Keratinocyte (primary cell): ENCODE measurements at regions not wholly inside any gene's neighbourhood (a gene's known extent, or its start where the extent isn't known, plus 50 kb on each side); places are given as distances from the start of the nearest gene placed in this dataset.

Source experiments
- DNase-seq: peaks from one replicate; pipeline ENCODE4 v3.0.0-alpha.2; 2011; ENCODE audit warnings: low read depth, missing footprints, low spot score
- FAIRE-seq: peaks from 2 replicates; lab custom pipeline; 2011; peaks lifted over from hg19 to GRCh38; lab: Jason Lieb, UNC
- H2AFZ ChIP-seq: 2 replicates; pipeline ENCODE4 v1.6.0; 2012; ENCODE audit warnings: low read length, control low read depth, inconsistent platforms; ENCODE audit not compliant: control insufficient read depth
- H3K27ac ChIP-seq: 2 replicates; pipeline ENCODE4 v1.5.1; 2011; ENCODE audit warnings: low read length; ENCODE audit not compliant: control insufficient read depth, insufficient read depth
- H3K27me3 ChIP-seq: 3 replicates; pipeline ENCODE4 v1.6.0; 2011; ENCODE audit warnings: low read length; ENCODE audit not compliant: control insufficient read depth, insufficient read depth; ENCODE audit errors: extremely low read depth
- H3K36me3 ChIP-seq, 2 experiments: 2 replicates in 1 of 2; 3 replicates in 1 of 2; pipeline ENCODE4 v1.5.1; 2011; ENCODE audit warnings: low read length in 2 of 2, mild to moderate bottlenecking in 1 of 2; ENCODE audit not compliant: control insufficient read depth in 2 of 2, insufficient read depth in 2 of 2; ENCODE audit errors: extremely low read depth in 1 of 2
- H3K4me1 ChIP-seq: 3 replicates; pipeline ENCODE4 v1.5.1; 2011; ENCODE audit warnings: low read length; ENCODE audit not compliant: control insufficient read depth, insufficient read depth; ENCODE audit errors: extremely low read depth
- H3K4me2 ChIP-seq: 3 replicates; pipeline ENCODE4 v1.6.0; 2011; ENCODE audit warnings: low read depth, low read length; ENCODE audit not compliant: control insufficient read depth, insufficient read depth; ENCODE audit errors: extremely low read depth
- H3K4me3 ChIP-seq, 3 experiments: fragments of 200-600 bp in 1 of 3; sonication (generic) in 1 of 3; 2 replicates in 2 of 3; 3 replicates in 1 of 3; pipeline ENCODE4 v1.5.1; 2011 to 2016; ENCODE audit warnings: low read length in 3 of 3, mild to moderate bottlenecking in 3 of 3, control low read depth in 2 of 3, inconsistent platforms in 1 of 3, low read depth in 1 of 3, mixed read lengths in 1 of 3, mixed run types in 1 of 3, moderate library complexity in 1 of 3; ENCODE audit not compliant: control insufficient read depth in 2 of 3, insufficient read depth in 2 of 3; ENCODE audit errors: extremely low read depth in 1 of 3
- H3K79me2 ChIP-seq: 2 replicates; pipeline ENCODE4 v1.6.0; 2012; ENCODE audit warnings: low read length; ENCODE audit not compliant: control insufficient read depth, insufficient read depth
- H3K9ac ChIP-seq: 3 replicates; pipeline ENCODE4 v1.6.0; 2011; ENCODE audit warnings: low read length; ENCODE audit not compliant: control insufficient read depth, insufficient read depth; ENCODE audit errors: extremely low read depth
- H3K9me1 ChIP-seq: 3 replicates; pipeline ENCODE4 v1.6.0; 2011; ENCODE audit warnings: low read length; ENCODE audit not compliant: control insufficient read depth, insufficient read depth; ENCODE audit errors: extremely low read depth
- H3K9me3 ChIP-seq: 2 replicates; pipeline ENCODE4 v1.5.1; 2012; ENCODE audit warnings: low read depth, low read length; ENCODE audit not compliant: control insufficient read depth
- H4K20me1 ChIP-seq: 3 replicates; pipeline ENCODE4 v1.6.0; 2011; ENCODE audit warnings: low read length; ENCODE audit not compliant: control insufficient read depth, insufficient read depth; ENCODE audit errors: extremely low read depth
- EZH2 ChIP-seq: IDR thresholded peaks from one replicate; pipeline ENCODE4 v1.6.1; 2012; ENCODE audit warnings: inconsistent platforms, mild to moderate bottlenecking, low read length, moderate library complexity
- dilution Hi-C: fragments of 300-500 bp; cut with MboI; formaldehyde crosslinking; loops from one replicate; pipeline ENCODE4 v1.7.0; 2020; ENCODE audit warnings: low sequenced_read_pairs; ENCODE audit not compliant: extremely low pct_ligation_motif_present
- TF ChIP-seq, protein P1 (sequence below), 3 experiments: IDR thresholded peaks in 1 of 3; conservative IDR thresholded peaks in 1 of 3; optimal IDR thresholded peaks in 1 of 3; 2 replicates in 2 of 3; 3 replicates in 1 of 3; pipeline versions ENCODE3 to v1.5.1; 2011; ENCODE audit warnings: low read length in 3 of 3, mild to moderate bottlenecking in 3 of 3, moderate library complexity in 2 of 3, control low read depth in 1 of 3, inconsistent platforms in 1 of 3; ENCODE audit not compliant: insufficient read depth in 2 of 3; ENCODE audit errors: extremely low read depth in 1 of 3

DNA sequence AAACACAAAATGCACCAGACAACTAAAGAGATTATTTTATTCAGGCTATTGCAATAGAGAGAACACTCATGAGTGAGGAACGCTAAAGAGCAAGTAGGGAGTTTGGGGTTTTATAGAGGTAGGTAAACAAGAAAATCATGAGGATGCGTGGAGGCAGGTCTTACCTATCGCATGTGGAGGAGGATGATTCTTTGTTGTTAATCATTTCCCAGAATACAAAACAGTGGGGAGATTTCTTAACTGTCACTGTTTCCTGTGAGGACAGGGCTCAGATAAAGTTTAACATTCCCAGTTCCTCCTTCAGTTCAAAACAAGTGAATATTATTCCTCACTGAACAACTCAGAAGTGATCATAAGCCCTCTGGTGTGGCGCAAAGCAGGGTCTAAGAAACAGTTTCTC is 156.1 kb upstream of the MGAT5 start:
- Histone ChIP-seq H3K9me1 (no peaks in the 10 kb centered on the region), H3K36me3 (no peaks in the 10 kb centered on the region), H3K27ac (no peak overlapping the region), H3K9ac (no peak overlapping the region), H3K4me2 (no peak overlapping the region), H3K27me3 (no peaks in the 10 kb centered on the region), H3K4me3 (no peak overlapping the region), H3K79me2 (no peaks in the 10 kb centered on the region), H3K4me1 (no peaks in the 10 kb centered on the region), H4K20me1 (no peaks in the 10 kb centered on the region), H2AFZ (no peak overlapping the region), H3K9me3 (no peaks in the 10 kb centered on the region)
- DNase-seq (no peak), FAIRE-seq (no peak)
- TF ChIP-seq, protein P1, sequence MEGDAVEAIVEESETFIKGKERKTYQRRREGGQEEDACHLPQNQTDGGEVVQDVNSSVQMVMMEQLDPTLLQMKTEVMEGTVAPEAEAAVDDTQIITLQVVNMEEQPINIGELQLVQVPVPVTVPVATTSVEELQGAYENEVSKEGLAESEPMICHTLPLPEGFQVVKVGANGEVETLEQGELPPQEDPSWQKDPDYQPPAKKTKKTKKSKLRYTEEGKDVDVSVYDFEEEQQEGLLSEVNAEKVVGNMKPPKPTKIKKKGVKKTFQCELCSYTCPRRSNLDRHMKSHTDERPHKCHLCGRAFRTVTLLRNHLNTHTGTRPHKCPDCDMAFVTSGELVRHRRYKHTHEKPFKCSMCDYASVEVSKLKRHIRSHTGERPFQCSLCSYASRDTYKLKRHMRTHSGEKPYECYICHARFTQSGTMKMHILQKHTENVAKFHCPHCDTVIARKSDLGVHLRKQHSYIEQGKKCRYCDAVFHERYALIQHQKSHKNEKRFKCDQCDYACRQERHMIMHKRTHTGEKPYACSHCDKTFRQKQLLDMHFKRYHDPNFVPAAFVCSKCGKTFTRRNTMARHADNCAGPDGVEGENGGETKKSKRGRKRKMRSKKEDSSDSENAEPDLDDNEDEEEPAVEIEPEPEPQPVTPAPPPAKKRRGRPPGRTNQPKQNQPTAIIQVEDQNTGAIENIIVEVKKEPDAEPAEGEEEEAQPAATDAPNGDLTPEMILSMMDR (optimal IDR thresholded peaks at IDR 0.05 in 1 of 3, IDR thresholded peaks at IDR 0.05 in 1 of 3, conservative IDR thresholded peaks at IDR 0.05 in 1 of 3; ENCODE audit: extremely low read depth in 1 of 3, insufficient read depth in 2 of 3, low read length in 3 of 3) = no peak
- no peak for TF ChIP-seq EZH2
- dilution Hi-C loops = no loop called here

DNA sequence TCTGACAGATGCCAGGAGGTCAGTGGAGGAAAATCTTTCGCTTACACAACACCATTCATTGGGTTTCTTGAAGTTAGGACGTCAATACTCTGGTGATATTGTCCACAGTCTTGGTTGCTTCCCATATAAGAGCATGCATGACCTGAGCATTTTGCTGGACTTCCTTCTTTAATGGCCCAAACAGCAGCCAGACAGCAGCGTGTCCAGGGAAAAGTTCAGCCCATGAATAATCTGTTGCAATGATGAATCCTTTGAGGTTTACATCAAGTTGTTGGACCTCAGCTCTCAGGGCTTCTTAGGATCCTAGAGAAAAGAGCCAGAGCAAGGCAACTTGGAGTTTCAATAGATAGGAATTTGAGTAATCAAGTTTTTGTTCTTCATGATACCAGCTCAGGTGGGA is 155.6 kb upstream of the MGAT5 start:
- Histone ChIP-seq H3K79me2 (no peaks in the 10 kb centered on the region), H3K9me3 (no peaks in the 10 kb centered on the region), H2AFZ (no peak overlapping the region), H3K9me1 (no peaks in the 10 kb centered on the region), H3K27me3 (peaks cover 5% of the 10 kb centered on the region), H4K20me1 (no peaks in the 10 kb centered on the region), H3K9ac (no peak overlapping the region), H3K36me3 (no peaks in the 10 kb centered on the region), H3K4me3 (no peak overlapping the region), H3K4me2 (no peak overlapping the region), H3K4me1 (no peaks in the 10 kb centered on the region), H3K27ac (no peak overlapping the region)
- FAIRE-seq (no peak), DNase-seq (no peak)
- TF ChIP-seq, protein P1 (optimal IDR thresholded peaks at IDR 0.05 in 1 of 3, IDR thresholded peaks at IDR 0.05 in 1 of 3, conservative IDR thresholded peaks at IDR 0.05 in 1 of 3; ENCODE audit: extremely low read depth in 1 of 3, insufficient read depth in 2 of 3, low read length in 3 of 3) = no peak
- no peak for TF ChIP-seq EZH2
- dilution Hi-C loops = no loop called here
